GM23338 (cell line): ENCODE measurements at regions not wholly inside any gene's neighbourhood (a gene's known extent, or its start where the extent isn't known, plus 50 kb on each side); places are given as distances from the start of the nearest gene placed in this dataset.

Experiments used
- ATAC-seq: fragments of 200-7000 bp; cut with Tn5 transposase; 3 replicates; pipeline ENCODE4 v1.9.1; 2020
- DNase-seq: peaks from one replicate; pipeline ENCODE4 v3.0.0-alpha.2; 2015; ENCODE audit warnings: low spot score
- H2AFZ ChIP-seq: fragments of 200-600 bp; sonication (generic); 2 replicates; pipeline ENCODE4 v1.8.0; 2016; ENCODE audit warnings: antibody characterized with exemption, mild to moderate bottlenecking, moderate library complexity
- H3F3A ChIP-seq: fragments of 200-600 bp; sonication (generic); replicated peaks from 2 replicates; pipeline ENCODE4 v1.8.0; 2017; ENCODE audit warnings: antibody characterized with exemption, mixed run types, low read depth
- H3K27ac ChIP-seq: fragments of 200-600 bp; sonication (generic); 2 replicates; pipeline ENCODE4 v1.6.1; 2016; ENCODE audit warnings: low read depth
- H3K27me3 ChIP-seq: fragments of 200-600 bp; sonication (generic); 2 replicates; pipeline ENCODE4 v1.8.0; 2016; ENCODE audit warnings: mild to moderate bottlenecking, mixed run types, moderate library complexity; ENCODE audit not compliant: insufficient read depth
- H3K36me3 ChIP-seq: fragments of 200-600 bp; sonication (generic); 2 replicates; pipeline ENCODE4 v1.8.0; 2016; ENCODE audit warnings: mild to moderate bottlenecking; ENCODE audit not compliant: insufficient read depth
- H3K4me1 ChIP-seq: fragments of 200-600 bp; sonication (generic); 2 replicates; pipeline ENCODE4 v1.8.0; 2016; ENCODE audit warnings: mild to moderate bottlenecking, moderate library complexity; ENCODE audit not compliant: insufficient read depth
- H3K4me2 ChIP-seq: fragments of 200-600 bp; sonication (generic); 2 replicates; pipeline ENCODE4 v1.7.1; 2017; ENCODE audit warnings: mixed run types
- H3K4me3 ChIP-seq: fragments of 200-600 bp; sonication (generic); 2 replicates; pipeline ENCODE4 v1.6.1; 2016; ENCODE audit warnings: mixed run types
- H3K79me2 ChIP-seq: fragments of 200-600 bp; sonication (generic); replicated peaks from 2 replicates; pipeline ENCODE4 v1.8.0; 2017; ENCODE audit warnings: mild to moderate bottlenecking; ENCODE audit not compliant: insufficient read depth
- H3K9me2 ChIP-seq: fragments of 200-600 bp; sonication (generic); 2 replicates; pipeline ENCODE4 v1.8.0; 2017; ENCODE audit not compliant: insufficient read depth
- H4K20me1 ChIP-seq: fragments of 200-600 bp; sonication (generic); replicated peaks from 2 replicates; pipeline ENCODE4 v1.8.0; 2017; ENCODE audit warnings: mild to moderate bottlenecking; ENCODE audit not compliant: insufficient read depth
- H3K27ac Mint-ChIP-seq: 2 replicates; pipeline ENCODE4 v1.8.0; 2020; ENCODE audit warnings: inconsistent platforms, mild to moderate bottlenecking, moderate library complexity, mixed read lengths
- H3K27me3 Mint-ChIP-seq: 3 replicates; pipeline ENCODE4 v1.8.0; 2022; ENCODE audit warnings: low read depth, mild to moderate bottlenecking, moderate library complexity, mixed read lengths, inconsistent platforms; ENCODE audit not compliant: insufficient read depth, poor library complexity
- H3K36me3 Mint-ChIP-seq: 3 replicates; pipeline ENCODE4 v1.8.0; 2021; ENCODE audit warnings: low read depth, mild to moderate bottlenecking, inconsistent platforms, moderate library complexity, mixed read lengths
- H3K4me1 Mint-ChIP-seq: 3 replicates; pipeline ENCODE4 v1.8.0; 2020; ENCODE audit warnings: mild to moderate bottlenecking, inconsistent platforms, mixed read lengths
- H3K4me3 Mint-ChIP-seq: 3 replicates; pipeline ENCODE4 v1.8.0; 2021; ENCODE audit warnings: moderate library complexity, mild to moderate bottlenecking, inconsistent platforms, mixed read lengths
- H3K9me3 Mint-ChIP-seq: 3 replicates; pipeline ENCODE4 v1.8.0; 2020; ENCODE audit warnings: moderate library complexity, mild to moderate bottlenecking, inconsistent platforms, mixed read lengths
- CREB1 ChIP-seq: fragments of 250-450 bp; sonication (Bioruptor Pico); IDR thresholded peaks from 2 replicates; pipeline ENCODE4 v1.5.0; 2020; ENCODE audit warnings: low read depth, mild to moderate bottlenecking, moderate library complexity
- EZH2 ChIP-seq: fragments of 200-600 bp; sonication (generic); IDR thresholded peaks from one replicate; pipeline ENCODE4 v1.8.0; 2017; ENCODE audit warnings: antibody characterized with exemption, mild to moderate bottlenecking, low read depth; ENCODE audit not compliant: unreplicated experiment
- EZH2phosphoT487 ChIP-seq: fragments of 200-600 bp; sonication (generic); IDR thresholded peaks from one replicate; pipeline ENCODE4 v1.8.1; 2018; ENCODE audit warnings: antibody characterized with exemption; ENCODE audit not compliant: unreplicated experiment
- JUNB ChIP-seq: IDR thresholded peaks from one replicate; pipeline ENCODE4 v1.6.1; 2016; ENCODE audit warnings: antibody characterized with exemption; ENCODE audit not compliant: unreplicated experiment
- NANOG ChIP-seq: IDR thresholded peaks from 2 replicates; pipeline ENCODE4 v1.6.1; 2016; ENCODE audit warnings: antibody characterized with exemption, borderline replicate concordance
- POLR2AphosphoS5 ChIP-seq: IDR thresholded peaks from 2 replicates; pipeline ENCODE4 v1.6.1; 2016; ENCODE audit warnings: antibody characterized with exemption, low read depth
- STAT1 ChIP-seq: IDR thresholded peaks from one replicate; pipeline ENCODE4 v1.6.1; 2016; ENCODE audit warnings: antibody characterized with exemption; ENCODE audit not compliant: unreplicated experiment
- ZNF114 ChIP-seq: fragments of 250-450 bp; sonication (Bioruptor Pico); IDR thresholded peaks from 2 replicates; pipeline ENCODE4 v1.5.0; 2020; ENCODE audit warnings: mild to moderate bottlenecking, moderate library complexity
- ZNF331 ChIP-seq: fragments of 250-450 bp; sonication (Bioruptor Pico); IDR thresholded peaks from 2 replicates; pipeline ENCODE4 v1.5.0; 2020; ENCODE audit warnings: low read depth, mild to moderate bottlenecking, moderate library complexity
- TF ChIP-seq, protein P1 (sequence below): IDR thresholded peaks from 2 replicates; pipeline ENCODE4 v1.6.1; 2016; ENCODE audit warnings: antibody characterized with exemption
- TF ChIP-seq, protein P2 (sequence below): IDR thresholded peaks from one replicate; pipeline ENCODE4 v1.6.1; 2018; ENCODE audit warnings: antibody characterized with exemption; ENCODE audit not compliant: unreplicated experiment
- TF ChIP-seq, protein P3 (sequence below): fragments of 250-450 bp; sonication (Bioruptor Pico); IDR thresholded peaks from 2 replicates; pipeline ENCODE4 v1.5.0; 2020; ENCODE audit warnings: mild to moderate bottlenecking, moderate library complexity

DNA sequence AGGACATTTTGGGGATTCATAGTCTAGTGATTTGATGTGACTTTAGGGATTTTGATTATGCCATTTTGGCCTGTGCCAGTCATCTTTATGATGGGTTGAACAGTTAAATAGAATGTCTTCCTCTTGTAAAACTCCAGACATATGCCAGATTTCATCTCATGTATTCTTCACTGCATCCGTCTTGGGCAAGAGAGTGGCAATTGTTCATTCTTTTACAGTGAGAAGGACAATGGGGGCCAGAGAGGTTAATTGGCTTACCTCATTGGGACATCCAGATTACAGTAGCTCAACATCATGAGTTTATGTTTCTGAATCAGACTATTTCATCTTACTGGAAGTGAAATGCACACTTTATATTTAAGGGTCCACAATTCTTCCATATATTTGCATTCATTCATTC, 108.2 kb upstream of the SLC38A2 start (continued):
- TF ChIP-seq, protein P1, sequence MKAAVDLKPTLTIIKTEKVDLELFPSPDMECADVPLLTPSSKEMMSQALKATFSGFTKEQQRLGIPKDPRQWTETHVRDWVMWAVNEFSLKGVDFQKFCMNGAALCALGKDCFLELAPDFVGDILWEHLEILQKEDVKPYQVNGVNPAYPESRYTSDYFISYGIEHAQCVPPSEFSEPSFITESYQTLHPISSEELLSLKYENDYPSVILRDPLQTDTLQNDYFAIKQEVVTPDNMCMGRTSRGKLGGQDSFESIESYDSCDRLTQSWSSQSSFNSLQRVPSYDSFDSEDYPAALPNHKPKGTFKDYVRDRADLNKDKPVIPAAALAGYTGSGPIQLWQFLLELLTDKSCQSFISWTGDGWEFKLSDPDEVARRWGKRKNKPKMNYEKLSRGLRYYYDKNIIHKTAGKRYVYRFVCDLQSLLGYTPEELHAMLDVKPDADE: no peak
- TF ChIP-seq STAT1 (no peak), CREB1 (CRISPR knock-in tag) (no peak), POLR2AphosphoS5 (no peak), EZH2phosphoT487 (no peak)

DNA sequence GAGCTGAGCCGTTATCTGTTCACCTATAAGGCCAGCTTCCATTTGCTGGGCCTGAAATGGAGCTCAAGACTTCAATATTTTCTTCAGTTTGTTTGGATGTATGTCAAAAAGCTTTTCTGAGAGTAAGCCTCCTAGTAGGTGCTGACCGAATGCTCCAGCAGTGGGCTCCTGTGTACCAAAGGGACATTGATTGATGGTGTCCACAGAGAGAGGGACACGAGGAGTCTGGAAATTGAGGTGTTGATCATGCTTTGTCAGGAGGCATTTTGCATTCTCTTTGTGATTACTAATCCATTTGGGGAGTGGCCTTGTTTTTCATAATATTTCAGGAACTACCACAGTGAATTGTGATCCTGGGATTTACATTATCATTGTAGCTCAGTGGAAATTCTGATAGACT, 107.7 kb upstream of the SLC38A2 start:
- no peak overlapping the region for H2AFZ ChIP-seq
- ATAC-seq (no peak), DNase-seq (no peak)
- H3K4me1 ChIP-seq: peaks cover 32% of the 10 kb centered on the region
- H3K4me2 ChIP-seq: no peak overlapping the region
- no peak overlapping the region for H3K27ac ChIP-seq
- no peak overlapping the region for H3K4me3 Mint-ChIP-seq
- H3K9me3 Mint-ChIP-seq: no peaks in the 10 kb centered on the region
- H3K36me3 Mint-ChIP-seq: peaks cover 17% of the 10 kb centered on the region
- H4K20me1 ChIP-seq: no peaks in the 10 kb centered on the region
- H3K9me2 ChIP-seq: no peaks in the 10 kb centered on the region
- H3K36me3 ChIP-seq: no peaks in the 10 kb centered on the region
- no peak overlapping the region for H3K27ac Mint-ChIP-seq
- no peak overlapping the region for H3K4me3 ChIP-seq
- H3K4me1 Mint-ChIP-seq: peaks cover 26% of the 10 kb centered on the region
- H3K27me3 Mint-ChIP-seq: peaks cover 2% of the 10 kb centered on the region
- no peaks in the 10 kb centered on the region for H3K79me2 ChIP-seq
- H3F3A ChIP-seq: no peaks in the 10 kb centered on the region
- H3K27me3 ChIP-seq: no peaks in the 10 kb centered on the region
- TF ChIP-seq NANOG (no peak), EZH2phosphoT487 (no peak), CREB1 (CRISPR knock-in tag) (no peak), EZH2 (no peak), JUNB (no peak), ZNF114 (CRISPR knock-in tag) (no peak), STAT1 (no peak), ZNF331 (CRISPR knock-in tag) (no peak)
- TF ChIP-seq, protein P2, sequence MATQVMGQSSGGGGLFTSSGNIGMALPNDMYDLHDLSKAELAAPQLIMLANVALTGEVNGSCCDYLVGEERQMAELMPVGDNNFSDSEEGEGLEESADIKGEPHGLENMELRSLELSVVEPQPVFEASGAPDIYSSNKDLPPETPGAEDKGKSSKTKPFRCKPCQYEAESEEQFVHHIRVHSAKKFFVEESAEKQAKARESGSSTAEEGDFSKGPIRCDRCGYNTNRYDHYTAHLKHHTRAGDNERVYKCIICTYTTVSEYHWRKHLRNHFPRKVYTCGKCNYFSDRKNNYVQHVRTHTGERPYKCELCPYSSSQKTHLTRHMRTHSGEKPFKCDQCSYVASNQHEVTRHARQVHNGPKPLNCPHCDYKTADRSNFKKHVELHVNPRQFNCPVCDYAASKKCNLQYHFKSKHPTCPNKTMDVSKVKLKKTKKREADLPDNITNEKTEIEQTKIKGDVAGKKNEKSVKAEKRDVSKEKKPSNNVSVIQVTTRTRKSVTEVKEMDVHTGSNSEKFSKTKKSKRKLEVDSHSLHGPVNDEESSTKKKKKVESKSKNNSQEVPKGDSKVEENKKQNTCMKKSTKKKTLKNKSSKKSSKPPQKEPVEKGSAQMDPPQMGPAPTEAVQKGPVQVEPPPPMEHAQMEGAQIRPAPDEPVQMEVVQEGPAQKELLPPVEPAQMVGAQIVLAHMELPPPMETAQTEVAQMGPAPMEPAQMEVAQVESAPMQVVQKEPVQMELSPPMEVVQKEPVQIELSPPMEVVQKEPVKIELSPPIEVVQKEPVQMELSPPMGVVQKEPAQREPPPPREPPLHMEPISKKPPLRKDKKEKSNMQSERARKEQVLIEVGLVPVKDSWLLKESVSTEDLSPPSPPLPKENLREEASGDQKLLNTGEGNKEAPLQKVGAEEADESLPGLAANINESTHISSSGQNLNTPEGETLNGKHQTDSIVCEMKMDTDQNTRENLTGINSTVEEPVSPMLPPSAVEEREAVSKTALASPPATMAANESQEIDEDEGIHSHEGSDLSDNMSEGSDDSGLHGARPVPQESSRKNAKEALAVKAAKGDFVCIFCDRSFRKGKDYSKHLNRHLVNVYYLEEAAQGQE: no peak
- TF ChIP-seq, protein P3, sequence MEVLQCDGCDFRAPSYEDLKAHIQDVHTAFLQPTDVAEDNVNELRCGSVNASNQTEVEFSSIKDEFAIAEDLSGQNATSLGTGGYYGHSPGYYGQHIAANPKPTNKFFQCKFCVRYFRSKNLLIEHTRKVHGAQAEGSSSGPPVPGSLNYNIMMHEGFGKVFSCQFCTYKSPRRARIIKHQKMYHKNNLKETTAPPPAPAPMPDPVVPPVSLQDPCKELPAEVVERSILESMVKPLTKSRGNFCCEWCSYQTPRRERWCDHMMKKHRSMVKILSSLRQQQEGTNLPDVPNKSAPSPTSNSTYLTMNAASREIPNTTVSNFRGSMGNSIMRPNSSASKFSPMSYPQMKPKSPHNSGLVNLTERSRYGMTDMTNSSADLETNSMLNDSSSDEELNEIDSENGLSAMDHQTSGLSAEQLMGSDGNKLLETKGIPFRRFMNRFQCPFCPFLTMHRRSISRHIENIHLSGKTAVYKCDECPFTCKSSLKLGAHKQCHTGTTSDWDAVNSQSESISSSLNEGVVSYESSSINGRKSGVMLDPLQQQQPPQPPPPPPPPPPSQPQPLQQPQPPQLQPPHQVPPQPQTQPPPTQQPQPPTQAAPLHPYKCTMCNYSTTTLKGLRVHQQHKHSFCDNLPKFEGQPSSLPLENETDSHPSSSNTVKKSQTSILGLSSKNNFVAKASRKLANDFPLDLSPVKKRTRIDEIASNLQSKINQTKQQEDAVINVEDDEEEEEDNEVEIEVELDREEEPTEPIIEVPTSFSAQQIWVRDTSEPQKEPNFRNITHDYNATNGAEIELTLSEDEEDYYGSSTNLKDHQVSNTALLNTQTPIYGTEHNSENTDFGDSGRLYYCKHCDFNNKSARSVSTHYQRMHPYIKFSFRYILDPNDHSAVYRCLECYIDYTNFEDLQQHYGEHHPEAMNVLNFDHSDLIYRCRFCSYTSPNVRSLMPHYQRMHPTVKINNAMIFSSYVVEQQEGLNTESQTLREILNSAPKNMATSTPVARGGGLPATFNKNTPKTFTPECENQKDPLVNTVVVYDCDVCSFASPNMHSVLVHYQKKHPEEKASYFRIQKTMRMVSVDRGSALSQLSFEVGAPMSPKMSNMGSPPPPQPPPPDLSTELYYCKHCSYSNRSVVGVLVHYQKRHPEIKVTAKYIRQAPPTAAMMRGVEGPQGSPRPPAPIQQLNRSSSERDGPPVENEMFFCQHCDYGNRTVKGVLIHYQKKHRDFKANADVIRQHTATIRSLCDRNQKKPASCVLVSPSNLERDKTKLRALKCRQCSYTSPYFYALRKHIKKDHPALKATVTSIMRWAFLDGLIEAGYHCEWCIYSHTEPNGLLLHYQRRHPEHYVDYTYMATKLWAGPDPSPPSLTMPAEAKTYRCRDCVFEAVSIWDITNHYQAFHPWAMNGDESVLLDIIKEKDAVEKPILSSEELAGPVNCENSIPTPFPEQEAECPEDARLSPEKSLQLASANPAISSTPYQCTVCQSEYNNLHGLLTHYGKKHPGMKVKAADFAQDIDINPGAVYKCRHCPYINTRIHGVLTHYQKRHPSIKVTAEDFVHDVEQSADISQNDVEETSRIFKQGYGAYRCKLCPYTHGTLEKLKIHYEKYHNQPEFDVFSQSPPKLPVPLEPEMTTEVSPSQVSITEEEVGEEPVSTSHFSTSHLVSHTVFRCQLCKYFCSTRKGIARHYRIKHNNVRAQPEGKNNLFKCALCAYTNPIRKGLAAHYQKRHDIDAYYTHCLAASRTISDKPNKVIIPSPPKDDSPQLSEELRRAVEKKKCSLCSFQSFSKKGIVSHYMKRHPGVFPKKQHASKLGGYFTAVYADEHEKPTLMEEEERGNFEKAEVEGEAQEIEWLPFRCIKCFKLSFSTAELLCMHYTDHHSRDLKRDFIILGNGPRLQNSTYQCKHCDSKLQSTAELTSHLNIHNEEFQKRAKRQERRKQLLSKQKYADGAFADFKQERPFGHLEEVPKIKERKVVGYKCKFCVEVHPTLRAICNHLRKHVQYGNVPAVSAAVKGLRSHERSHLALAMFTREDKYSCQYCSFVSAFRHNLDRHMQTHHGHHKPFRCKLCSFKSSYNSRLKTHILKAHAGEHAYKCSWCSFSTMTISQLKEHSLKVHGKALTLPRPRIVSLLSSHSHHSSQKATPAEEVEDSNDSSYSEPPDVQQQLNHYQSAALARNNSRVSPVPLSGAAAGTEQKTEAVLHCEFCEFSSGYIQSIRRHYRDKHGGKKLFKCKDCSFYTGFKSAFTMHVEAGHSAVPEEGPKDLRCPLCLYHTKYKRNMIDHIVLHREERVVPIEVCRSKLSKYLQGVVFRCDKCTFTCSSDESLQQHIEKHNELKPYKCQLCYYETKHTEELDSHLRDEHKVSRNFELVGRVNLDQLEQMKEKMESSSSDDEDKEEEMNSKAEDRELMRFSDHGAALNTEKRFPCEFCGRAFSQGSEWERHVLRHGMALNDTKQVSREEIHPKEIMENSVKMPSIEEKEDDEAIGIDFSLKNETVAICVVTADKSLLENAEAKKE: no peak
- TF ChIP-seq, protein P1: no peak
